SK-N-SH (cell line): ENCODE measurements at regions not wholly inside any gene's neighbourhood (a gene's known extent, or its start where the extent isn't known, plus 50 kb on each side); places are given as distances from the start of the nearest gene placed in this dataset.

Experiments
- CTCF ChIA-PET: fragments of 300-600, 350-600 bp; formaldehyde crosslinking; extraction: SDS; loops from one replicate; lab custom pipeline; 2021; lab: Yijun Ruan, JAX
- POLR2A ChIA-PET: fragments of 350-600 bp; sonication (Branson Sonifier 250); formaldehyde crosslinking; extraction: SDS; loops from one replicate; lab custom pipeline; 2020; ENCODE audit warnings: antibody characterized with exemption, inconsistent platforms; lab: Yijun Ruan, JAX
- DNase-seq: peaks from one replicate; pipeline ENCODE4 v3.0.0; 2012
- H2AFZ ChIP-seq: fragments of 200-600 bp; sonication (generic); 2 replicates; pipeline ENCODE4 v1.8.1; 2016; ENCODE audit warnings: antibody characterized with exemption, mild to moderate bottlenecking, low read depth
- H3F3A ChIP-seq: fragments of 200-600 bp; sonication (generic); replicated peaks from 2 replicates; pipeline ENCODE3; 2016; ENCODE audit warnings: antibody characterized with exemption, mild to moderate bottlenecking; ENCODE audit not compliant: insufficient read depth
- H3K27ac ChIP-seq, 2 experiments: fragments of 200-500 bp in 1 of 2; fragments of 200-600 bp in 1 of 2; sonication (Bioruptor generic) in 1 of 2; sonication (generic), shearing (Covaris generic) in 1 of 2; 2 replicates each; pipeline versions ENCODE4 v1.5.1 to v1.6.1; 2014 to 2016; ENCODE audit warnings: low read depth in 2 of 2, inconsistent platforms in 1 of 2, low read length in 1 of 2, mild to moderate bottlenecking in 1 of 2, mixed read lengths in 1 of 2
- H3K27me3 ChIP-seq: fragments of 200-600 bp; sonication (generic), shearing (Covaris generic); 2 replicates; pipeline ENCODE4 v1.6.1; 2016; ENCODE audit warnings: mixed run types; ENCODE audit not compliant: insufficient read depth
- H3K36me3 ChIP-seq, 2 experiments: fragments of 200-500 bp in 1 of 2; fragments of 200-600 bp in 1 of 2; sonication (Bioruptor generic) in 1 of 2; sonication (generic) in 1 of 2; replicated peaks in 1 of 2; 2 replicates each; pipeline versions ENCODE3 to v1.5.1; 2014 to 2016; ENCODE audit warnings: low read length in 1 of 2, mild to moderate bottlenecking in 1 of 2; ENCODE audit not compliant: insufficient read depth in 2 of 2, control insufficient read depth in 1 of 2
- H3K4me1 ChIP-seq, 2 experiments: fragments of 200-500 bp in 1 of 2; fragments of 200-600 bp in 1 of 2; sonication (Bioruptor generic) in 1 of 2; sonication (generic), shearing (Covaris generic) in 1 of 2; 2 replicates each; pipeline versions ENCODE4 v1.5.1 to v1.6.1; 2014 to 2016; ENCODE audit warnings: low read depth in 1 of 2, low read length in 1 of 2, mixed run types in 1 of 2; ENCODE audit not compliant: insufficient read depth in 2 of 2, control insufficient read depth in 1 of 2
- H3K4me2 ChIP-seq: fragments of 200-600 bp; sonication (generic), shearing (Covaris generic); 2 replicates; pipeline ENCODE4 v1.6.1; 2017; ENCODE audit warnings: mixed run types
- H3K4me3 ChIP-seq, 2 experiments: fragments of 200-500 bp in 1 of 2; fragments of 200-600 bp in 1 of 2; sonication (Bioruptor generic) in 1 of 2; sonication (generic), shearing (Covaris generic) in 1 of 2; 2 replicates each; pipeline versions ENCODE4 v1.5.1 to v1.8.1; 2014 to 2016; ENCODE audit warnings: low read depth in 2 of 2, inconsistent platforms in 1 of 2, low read length in 1 of 2, mild to moderate bottlenecking in 1 of 2, mixed read lengths in 1 of 2, moderate library complexity in 1 of 2
- H3K79me2 ChIP-seq: fragments of 200-600 bp; sonication (generic); 2 replicates; pipeline ENCODE4 v1.8.1; 2017; ENCODE audit warnings: mild to moderate bottlenecking; ENCODE audit not compliant: insufficient read depth
- H3K9ac ChIP-seq: fragments of 200-600 bp; sonication (generic); 2 replicates; pipeline ENCODE4 v1.6.1; 2017; ENCODE audit warnings: mixed run types
- H3K9me2 ChIP-seq: fragments of 200-600 bp; sonication (generic); 2 replicates; pipeline ENCODE4 v1.6.1; 2017; ENCODE audit warnings: mixed run types
- H3K9me3 ChIP-seq: fragments of 200-600 bp; sonication (generic); 2 replicates; pipeline ENCODE4 v1.6.1; 2017; ENCODE audit warnings: mixed run types, mild to moderate bottlenecking, moderate library complexity
- H4K20me1 ChIP-seq: fragments of 200-600 bp; sonication (generic); 2 replicates; pipeline ENCODE4 v1.6.1; 2017; ENCODE audit warnings: mild to moderate bottlenecking, mixed run types; ENCODE audit not compliant: insufficient read depth
- CTCF ChIP-seq: fragments of 200-600 bp; sonication (generic); IDR thresholded peaks from 2 replicates; pipeline ENCODE4 v1.6.1; 2017; ENCODE audit warnings: antibody characterized with exemption, mild to moderate bottlenecking, moderate library complexity
- EZH2phosphoT487 ChIP-seq: fragments of 200-600 bp; sonication (generic); IDR thresholded peaks from 2 replicates; pipeline ENCODE4 v1.6.1; 2017; ENCODE audit warnings: low read depth, mixed run types, mild to moderate bottlenecking, antibody characterized with exemption, moderate library complexity, borderline replicate concordance
- GATA2 ChIP-seq: sonication (generic); formaldehyde crosslinking; IDR thresholded peaks from 2 replicates; pipeline ENCODE4 v1.5.0; 2020; ENCODE audit warnings: mild to moderate bottlenecking, missing genetic modification reagents
- IRF3 ChIP-seq: fragments of 150-350 bp; IDR thresholded peaks from 2 replicates; pipeline ENCODE4 v1.6.1; 2016; ENCODE audit warnings: mild to moderate bottlenecking, low read depth, low read length
- MAX ChIP-seq: IDR thresholded peaks from 2 replicates; pipeline ENCODE4 v1.4.0; 2012; ENCODE audit warnings: low read depth
- MXI1 ChIP-seq: IDR thresholded peaks from 2 replicates; pipeline ENCODE4 v1.6.1; 2012; ENCODE audit warnings: mild to moderate bottlenecking, low read depth, low read length, improper control_type of control experiment
- NFIC ChIP-seq: IDR thresholded peaks from 2 replicates; pipeline ENCODE4 v1.4.0; 2012; ENCODE audit warnings: borderline replicate concordance
- REST ChIP-seq: IDR thresholded peaks from 2 replicates; pipeline ENCODE4 v1.6.1; 2012; ENCODE audit warnings: mild to moderate bottlenecking, low read depth, low read length, moderate library complexity
- RXRA ChIP-seq: IDR thresholded peaks from 2 replicates; pipeline ENCODE4 v1.4.0; 2012; ENCODE audit warnings: low read depth, mild to moderate bottlenecking, borderline replicate concordance
- SIN3A ChIP-seq: IDR thresholded peaks from 2 replicates; pipeline ENCODE4 v1.6.1; 2012; ENCODE audit warnings: low read depth, mild to moderate bottlenecking, low read length, moderate library complexity, borderline replicate concordance
- TAF1 ChIP-seq: IDR thresholded peaks from 2 replicates; pipeline ENCODE4 v1.6.1; 2012; ENCODE audit warnings: low read depth, mild to moderate bottlenecking, low read length, moderate library complexity, borderline replicate concordance
- TCF12 ChIP-seq: IDR thresholded peaks from 2 replicates; pipeline ENCODE4 v1.4.0; 2012
- TEAD4 ChIP-seq: IDR thresholded peaks from 2 replicates; pipeline ENCODE4 v1.4.0; 2012; ENCODE audit warnings: mild to moderate bottlenecking, borderline replicate concordance; ENCODE audit not compliant: insufficient read depth
- ZBTB33 ChIP-seq: IDR thresholded peaks from 2 replicates; pipeline ENCODE4 v1.4.0; 2012; ENCODE audit warnings: low read depth, borderline replicate concordance
- WGBS: methylation state at CpG from one replicate; pipeline ENCODE4 v1.1.6; 2017; ENCODE audit warnings: low lambda C conversion rate; 5-methylcytosine and 5-hydroxymethylcytosine counted together

GRCh38 chr6:163655217-163656121 lies 241.0 kb downstream of the QKI start:
- Histone ChIP-seq H3F3A (no peaks in the 10 kb centered on the region), H3K9me2 (no peaks in the 10 kb centered on the region), H3K9ac (no peak overlapping the region), H3K4me3 (no peak overlapping the region), H3K79me2 (no peaks in the 10 kb centered on the region), H4K20me1 (no peaks in the 10 kb centered on the region), H3K4me2 (no peak overlapping the region), H2AFZ (no peak overlapping the region), H3K27ac (no peak overlapping the region), H3K9me3 (no peaks in the 10 kb centered on the region), H3K4me1 (no peaks in the 10 kb centered on the region), H3K36me3 (no peaks in the 10 kb centered on the region), H3K27me3 (no peaks in the 10 kb centered on the region)
- ChIA-PET CTCF (no interaction called here), POLR2A (no interaction called here)
- no peak for TF ChIP-seq NFIC
- TF ChIP-seq REST: no peak
- no peak for TF ChIP-seq ZBTB33
- no peak for TF ChIP-seq MAX
- 23% methylated on average over 5 of the region's 7 CpGs for WGBS
- no peak for DNase-seq

- no peak for DNase-seq
- Histone ChIP-seq H3K9me3 (no peaks in the 10 kb centered on the region), H3K27me3 (no peaks in the 10 kb centered on the region), H3K27ac (no peak overlapping the region), H3K9ac (no peak overlapping the region), H3K36me3 (no peaks in the 10 kb centered on the region), H3K79me2 (no peaks in the 10 kb centered on the region), H3K4me2 (no peak overlapping the region), H3F3A (no peaks in the 10 kb centered on the region), H3K4me3 (no peak overlapping the region), H3K9me2 (no peaks in the 10 kb centered on the region), H2AFZ (no peak overlapping the region), H4K20me1 (no peaks in the 10 kb centered on the region), H3K4me1 (no peaks in the 10 kb centered on the region)
- ChIA-PET POLR2A (no interaction called here), CTCF (no interaction called here)
- WGBS: 57% methylated on average over 6 of the region's 7 CpGs
- TF ChIP-seq SIN3A (no peak), EZH2phosphoT487 (no peak), TCF12 (no peak), IRF3 (no peak), RXRA (no peak), GATA2 (CRISPR knock-in tag) (no peak), TEAD4 (no peak), TAF1 (no peak), CTCF (no peak), MXI1 (no peak)
Measured at GRCh38 chr6:163651915-163652668, 237.6 kb downstream of the QKI start.
